ENCODE measurements at regions not wholly inside any gene's neighbourhood (a gene's known extent, or its start where the extent isn't known, plus 50 kb on each side); places are given as distances from the start of the nearest gene placed in this dataset.

GRCh38 chr4:108383157-108383556 lies 214.4 kb upstream of the LEF1 start:
- no TSS peak for BruUV-seq (replicated peaks)
- CTCF ChIA-PET (ENCODE audit: low intra/inter-chr PET ratio, low total read pairs), result no interaction called here

More at GRCh38 chr4:108383157-108383556, 214.4 kb upstream of the LEF1 start:
- Histone ChIP-seq H3K4me2 (ENCODE audit: low read depth, low read length) (no peak overlapping the region), H2AFZ (ENCODE audit: low read length) (no peak overlapping the region), H3K36me3 (replicated peaks in 1 of 2; ENCODE audit: control insufficient read depth in 1 of 2, insufficient read depth in 2 of 2, low read length in 2 of 2) (no peaks in the 10 kb centered on the region), H3K4me1 (ENCODE audit: insufficient read depth, low read length) (no peaks in the 10 kb centered on the region), H3K79me2 (ENCODE audit: insufficient read depth, low read length) (no peaks in the 10 kb centered on the region), H3K27me3 (ENCODE audit: control insufficient read depth in 1 of 2, insufficient read depth in 2 of 2, low read length in 2 of 2) (peaks cover 0 to 3% of the 10 kb centered on the region in 2 experiments; a peak in 3 of 5 replicates), H3K9ac (ENCODE audit: insufficient read depth, low read depth, low read length) (no peak overlapping the region), H3K4me3 (replicated peaks in 1 of 3; ENCODE audit: insufficient read depth in 1 of 3, low read depth in 2 of 3, low read length in 3 of 3) (no peak overlapping the region), H4K20me1 (ENCODE audit: insufficient read depth, low read length) (no peaks in the 10 kb centered on the region), H3K27ac (ENCODE audit: extremely low read length, insufficient read depth, low read length) (no peak overlapping the region), H3K9me3 (ENCODE audit: low read length) (no peaks in the 10 kb centered on the region)
- WGBS (ENCODE audit: low lambda C conversion rate), result 3% methylated on average over 4 of the region's 4 CpGs
- in situ Hi-C loops (cut with HindIII; ENCODE audit: extremely low pct_ligation_motif_present, low pct_unique_long_range_greater_than_20kb), result no loop called here
- no peak for ATAC-seq
- POLR2A ChIA-PET, result no interaction called here
- no peak for TF ChIP-seq PRDM15 (CRISPR knock-in tag; IDR thresholded peaks at IDR 0.05)
- TF ChIP-seq PTBP1 (IDR thresholded peaks at IDR 0.05; ENCODE audit: low read depth, low read length, poor library complexity, severe bottlenecking), result no peak
- no peak for TF ChIP-seq ZNF251 (CRISPR knock-in tag; IDR thresholded peaks at IDR 0.05)
- TF ChIP-seq, protein P1, sequence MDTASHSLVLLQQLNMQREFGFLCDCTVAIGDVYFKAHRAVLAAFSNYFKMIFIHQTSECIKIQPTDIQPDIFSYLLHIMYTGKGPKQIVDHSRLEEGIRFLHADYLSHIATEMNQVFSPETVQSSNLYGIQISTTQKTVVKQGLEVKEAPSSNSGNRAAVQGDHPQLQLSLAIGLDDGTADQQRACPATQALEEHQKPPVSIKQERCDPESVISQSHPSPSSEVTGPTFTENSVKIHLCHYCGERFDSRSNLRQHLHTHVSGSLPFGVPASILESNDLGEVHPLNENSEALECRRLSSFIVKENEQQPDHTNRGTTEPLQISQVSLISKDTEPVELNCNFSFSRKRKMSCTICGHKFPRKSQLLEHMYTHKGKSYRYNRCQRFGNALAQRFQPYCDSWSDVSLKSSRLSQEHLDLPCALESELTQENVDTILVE (CRISPR knock-in tag; IDR thresholded peaks at IDR 0.05), result no peak
- TF ChIP-seq TAF15 (IDR thresholded peaks at IDR 0.05; ENCODE audit: low read depth, low read length, poor library complexity, severe bottlenecking), result no peak
- TF ChIP-seq ARNT (IDR thresholded peaks at IDR 0.05), result no peak
- TF ChIP-seq, protein P2, sequence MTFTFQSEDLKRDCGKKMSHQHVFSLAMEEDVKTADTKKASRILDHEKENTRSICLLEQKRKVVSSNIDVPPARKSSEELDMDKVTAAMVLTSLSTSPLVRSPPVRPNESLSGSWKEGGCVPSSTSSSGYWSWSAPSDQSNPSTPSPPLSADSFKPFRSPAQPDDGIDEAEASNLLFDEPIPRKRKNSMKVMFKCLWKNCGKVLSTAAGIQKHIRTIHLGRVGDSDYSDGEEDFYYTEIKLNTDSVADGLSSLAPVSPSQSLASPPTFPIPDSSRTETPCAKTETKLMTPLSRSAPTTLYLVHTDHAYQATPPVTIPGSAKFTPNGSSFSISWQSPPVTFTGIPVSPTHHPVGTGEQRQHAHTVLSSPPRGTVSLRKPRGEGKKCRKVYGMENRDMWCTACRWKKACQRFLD (CRISPR knock-in tag; IDR thresholded peaks at IDR 0.05; ENCODE audit: borderline replicate concordance), result no peak
- TF ChIP-seq, protein P3, sequence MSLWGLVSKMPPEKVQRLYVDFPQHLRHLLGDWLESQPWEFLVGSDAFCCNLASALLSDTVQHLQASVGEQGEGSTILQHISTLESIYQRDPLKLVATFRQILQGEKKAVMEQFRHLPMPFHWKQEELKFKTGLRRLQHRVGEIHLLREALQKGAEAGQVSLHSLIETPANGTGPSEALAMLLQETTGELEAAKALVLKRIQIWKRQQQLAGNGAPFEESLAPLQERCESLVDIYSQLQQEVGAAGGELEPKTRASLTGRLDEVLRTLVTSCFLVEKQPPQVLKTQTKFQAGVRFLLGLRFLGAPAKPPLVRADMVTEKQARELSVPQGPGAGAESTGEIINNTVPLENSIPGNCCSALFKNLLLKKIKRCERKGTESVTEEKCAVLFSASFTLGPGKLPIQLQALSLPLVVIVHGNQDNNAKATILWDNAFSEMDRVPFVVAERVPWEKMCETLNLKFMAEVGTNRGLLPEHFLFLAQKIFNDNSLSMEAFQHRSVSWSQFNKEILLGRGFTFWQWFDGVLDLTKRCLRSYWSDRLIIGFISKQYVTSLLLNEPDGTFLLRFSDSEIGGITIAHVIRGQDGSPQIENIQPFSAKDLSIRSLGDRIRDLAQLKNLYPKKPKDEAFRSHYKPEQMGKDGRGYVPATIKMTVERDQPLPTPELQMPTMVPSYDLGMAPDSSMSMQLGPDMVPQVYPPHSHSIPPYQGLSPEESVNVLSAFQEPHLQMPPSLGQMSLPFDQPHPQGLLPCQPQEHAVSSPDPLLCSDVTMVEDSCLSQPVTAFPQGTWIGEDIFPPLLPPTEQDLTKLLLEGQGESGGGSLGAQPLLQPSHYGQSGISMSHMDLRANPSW (CRISPR knock-in tag; IDR thresholded peaks at IDR 0.05; ENCODE audit: borderline replicate concordance), result no peak
- no peak for TF ChIP-seq MED13 (CRISPR knock-in tag; IDR thresholded peaks at IDR 0.05)
- TF ChIP-seq TAF1 (CRISPR knock-in tag; IDR thresholded peaks at IDR 0.05), result no peak
- no peak for TF ChIP-seq EEA1 (CRISPR knock-in tag; IDR thresholded peaks at IDR 0.05; ENCODE audit: borderline replicate concordance)
- intact Hi-C loops (cut with micrococcal nuclease; ENCODE audit: unreplicated experiment), result no loop called here
- no peak for FAIRE-seq
- DNase-seq (ENCODE audit: low spot score), result no peak
